ENCODE measurements at regions not wholly inside any gene's neighbourhood (a gene's known extent, or its start where the extent isn't known, plus 50 kb on each side); places are given as distances from the start of the nearest gene placed in this dataset.

- no peak for TF ChIP-seq PATZ1 (CRISPR knock-in tag; IDR thresholded peaks at IDR 0.05; ENCODE audit: borderline replicate concordance)
- no peak for TF ChIP-seq CSRNP3 (CRISPR knock-in tag; IDR thresholded peaks at IDR 0.05)
- TF ChIP-seq ZNF70 (CRISPR knock-in tag; IDR thresholded peaks at IDR 0.05), result no peak
- TF ChIP-seq ZC3H10 (CRISPR knock-in tag; IDR thresholded peaks at IDR 0.05), result no peak
- TF ChIP-seq RARB (CRISPR knock-in tag; IDR thresholded peaks at IDR 0.05), result no peak
- TF ChIP-seq ZFP30 (CRISPR knock-in tag; IDR thresholded peaks at IDR 0.05), result no peak
- TF ChIP-seq ISL1 (CRISPR knock-in tag; IDR thresholded peaks at IDR 0.05), result no peak
- no peak for TF ChIP-seq ARNTL (CRISPR knock-in tag; IDR thresholded peaks at IDR 0.05; ENCODE audit: borderline replicate concordance, low read depth)
- no peak for TF ChIP-seq ZFP3 (CRISPR knock-in tag; IDR thresholded peaks at IDR 0.05)
These were observed 182.6 kb downstream of the SUCNR1 start for GRCh38 chr3:152056073-152056472.
